ENCODE measurements at regions not wholly inside any gene's neighbourhood (a gene's known extent, or its start where the extent isn't known, plus 50 kb on each side); places are given as distances from the start of the nearest gene placed in this dataset.

GRCh38 chr9:20250791-20251190 lies 371.5 kb downstream of the MLLT3 start (continued):
- no peak for TF ChIP-seq ZNF281 (CRISPR knock-in tag; IDR thresholded peaks at IDR 0.05)
- TF ChIP-seq E2F1 (CRISPR knock-in tag; IDR thresholded peaks at IDR 0.05), result no peak
- TF ChIP-seq NR3C1 (CRISPR knock-in tag; conservative IDR thresholded peaks at IDR 0.05; ENCODE audit: low read depth), result no peak
- no peak for TF ChIP-seq SOX15 (CRISPR knock-in tag; IDR thresholded peaks at IDR 0.05)
- TF ChIP-seq NR2C2 (CRISPR knock-in tag; IDR thresholded peaks at IDR 0.05), result no peak
- no peak for TF ChIP-seq HMGXB4 (CRISPR knock-in tag; IDR thresholded peaks at IDR 0.05)
- TF ChIP-seq CDX4 (CRISPR knock-in tag; IDR thresholded peaks at IDR 0.05; ENCODE audit: borderline replicate concordance), result no peak
- no peak for TF ChIP-seq NFYB (CRISPR knock-in tag; conservative IDR thresholded peaks at IDR 0.05; ENCODE audit: low read depth)

- Mint-ChIP-seq H3K36me3 (no peaks in the 10 kb centered on the region; the same call in 1 of the 2 replicates), H3K9me3 (peaks cover 13% of the 10 kb centered on the region), H3K4me3 (no peak overlapping the region), H3K4me1 (peaks cover 19% of the 10 kb centered on the region), H3K27ac (no peak overlapping the region), H3K27me3 (ENCODE audit: low read depth) (peaks cover 21% of the 10 kb centered on the region)
- no peak for ATAC-seq
- TF ChIP-seq JUN (CRISPR knock-in tag; IDR thresholded peaks at IDR 0.05) (no peak), SOX15 (CRISPR knock-in tag; IDR thresholded peaks at IDR 0.05) (no peak), AR (CRISPR knock-in tag; IDR thresholded peaks at IDR 0.05) (no peak), ZBTB43 (CRISPR knock-in tag; IDR thresholded peaks at IDR 0.05) (no peak), ATF2 (CRISPR knock-in tag; IDR thresholded peaks at IDR 0.05; ENCODE audit: borderline replicate concordance, low read depth) (no peak), ZNF281 (CRISPR knock-in tag; IDR thresholded peaks at IDR 0.05) (no peak), ZNF317 (CRISPR knock-in tag; IDR thresholded peaks at IDR 0.05; ENCODE audit: borderline replicate concordance, low read depth) (no peak), NR3C1 (CRISPR knock-in tag; conservative IDR thresholded peaks at IDR 0.05; ENCODE audit: low read depth) (no peak), ZNF219 (CRISPR knock-in tag; IDR thresholded peaks at IDR 0.05; ENCODE audit: borderline replicate concordance) (no peak), GTF2I (CRISPR knock-in tag; conservative IDR thresholded peaks at IDR 0.05) (no peak), GRHL2 (CRISPR knock-in tag; IDR thresholded peaks at IDR 0.05; ENCODE audit: insufficient replicate concordance, severe bottlenecking) (no peak), MLX (CRISPR knock-in tag; IDR thresholded peaks at IDR 0.05) (no peak), TCF7 (CRISPR knock-in tag; IDR thresholded peaks at IDR 0.05; ENCODE audit: low read depth) (no peak)
- DNase-seq (ENCODE audit: low spot score), result no peak
- CTCF ChIA-PET, result interaction anchor here (1.0 kb wide), 1 partner anchor 779 kb away, joined by 3 read pairs; no protein-coding TSS in a partner anchor
- POLR2A ChIA-PET, result no interaction called here
Observed at GRCh38 chr9:20244271-20244670, 378.0 kb downstream of the MLLT3 start.
